ENCODE measurements at regions not wholly inside any gene's neighbourhood (a gene's known extent, or its start where the extent isn't known, plus 50 kb on each side); places are given as distances from the start of the nearest gene placed in this dataset.

DNA sequence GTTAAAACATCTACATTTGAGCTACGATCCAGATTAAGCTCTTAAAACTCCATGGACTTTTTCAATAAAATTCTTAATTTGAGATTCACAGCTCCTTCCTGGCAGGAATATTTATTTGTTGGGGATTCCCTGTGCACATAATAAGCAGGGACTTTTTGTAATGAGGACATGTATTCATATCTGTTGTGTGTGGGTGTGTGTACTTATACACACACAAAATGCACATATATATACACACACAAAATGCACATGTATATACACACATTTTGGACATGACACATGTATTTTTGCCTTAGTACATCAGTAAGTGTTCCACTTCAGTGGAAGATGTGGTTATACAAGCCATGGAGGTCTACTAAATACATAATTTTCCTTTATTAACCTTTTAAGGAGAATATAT is 1131.1 kb upstream of the CDH2 start:
- no peak for DNase-seq

- DNase-seq: no peak
Observed at GRCh38 chr18:29307231-29307630, 1130.3 kb upstream of the CDH2 start.

DNA sequence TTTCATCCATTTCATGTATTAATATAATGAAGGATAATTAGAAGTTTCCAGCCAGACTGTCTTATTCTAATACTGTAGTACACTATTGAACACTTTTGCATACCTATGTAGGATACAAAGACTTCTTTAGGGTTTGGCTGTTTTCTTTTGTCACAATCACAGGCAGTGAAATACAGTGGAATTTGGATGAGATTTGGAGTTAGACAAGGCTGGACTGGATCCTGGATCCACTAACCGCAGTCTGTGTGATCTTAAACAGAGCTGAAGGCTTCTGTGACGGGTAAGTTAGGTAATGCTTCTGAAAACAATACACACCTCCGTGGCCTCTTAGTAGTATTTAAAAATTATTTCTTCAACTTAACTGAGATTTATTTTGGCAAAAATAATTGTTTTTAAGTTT is 1128.6 kb upstream of the CDH2 start:
- DNase-seq: no peak

- DNase-seq: no peak
Observed at GRCh38 chr18:29301048-29301447, 1124.1 kb upstream of the CDH2 start.

GRCh38 chr18:29285471-29285870 is 1108.5 kb upstream of the CDH2 start:
- DNase-seq: no peak

- DNase-seq: no peak
Observed at GRCh38 chr18:29271501-29271900, 1094.6 kb upstream of the CDH2 start.

GRCh38 chr18:29259838-29260237 is 1082.9 kb upstream of the CDH2 start:
- no peak for DNase-seq

GRCh38 chr18:29254123-29254522 is 1077.2 kb upstream of the CDH2 start:
- DNase-seq: no peak

DNA sequence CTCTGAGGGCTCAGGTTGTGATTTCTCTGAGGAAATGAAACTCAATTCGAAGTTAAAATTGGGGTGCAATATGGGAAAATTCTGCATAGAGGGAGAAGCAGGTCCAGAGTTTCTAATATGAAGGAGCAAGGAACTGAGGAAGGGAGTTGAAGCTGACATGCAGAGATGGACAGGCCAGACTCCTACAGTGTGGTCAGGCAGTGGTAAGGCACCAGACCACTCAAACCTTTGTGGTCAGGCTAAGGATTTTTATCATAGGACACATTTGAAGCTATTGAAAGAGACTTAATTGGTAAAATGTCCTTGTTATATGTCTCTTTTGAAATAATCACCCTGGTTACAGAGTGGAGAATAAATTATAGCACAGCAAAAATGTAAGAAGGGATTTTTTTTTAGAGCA is 1074.8 kb upstream of the CDH2 start:
- no peak for DNase-seq

DNA sequence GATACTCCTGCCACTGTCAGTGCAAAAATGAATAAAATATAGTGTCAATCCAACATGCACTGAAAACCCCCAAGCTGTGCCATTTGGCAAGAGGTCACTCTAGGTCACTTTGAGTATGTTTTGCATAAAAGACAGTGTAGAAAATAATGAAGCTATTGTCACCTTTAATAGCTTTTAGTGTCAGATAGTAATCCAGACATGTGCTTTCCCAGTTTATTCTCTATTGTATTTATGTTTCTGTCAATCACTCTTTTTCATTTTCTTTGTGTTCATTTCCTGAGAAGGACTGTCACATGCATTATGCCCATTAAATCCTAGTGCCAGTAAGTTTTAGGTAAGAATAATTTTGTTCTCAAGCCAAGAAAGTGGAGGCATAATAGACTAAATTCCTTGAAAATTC is 1073.9 kb upstream of the CDH2 start:
- DNase-seq: no peak

DNA sequence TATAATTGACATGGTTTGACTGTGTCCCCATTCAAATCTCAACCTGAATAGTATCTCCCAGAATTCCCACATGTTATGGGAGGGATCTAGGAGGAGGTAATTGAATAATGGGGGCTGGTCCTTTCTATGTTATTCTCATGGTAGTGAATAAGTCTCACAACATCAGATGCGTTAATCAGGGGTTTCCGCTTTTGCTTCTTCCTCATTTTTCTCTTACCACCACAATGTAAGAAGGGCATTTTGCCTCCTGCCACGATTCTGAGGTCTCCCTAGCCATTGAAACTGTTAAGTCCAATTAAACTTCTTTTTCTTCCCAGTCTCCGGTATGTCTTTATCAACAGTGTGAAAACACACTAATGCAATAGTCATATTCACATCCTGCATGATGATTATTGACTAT is 1073.3 kb upstream of the CDH2 start:
- DNase-seq: no peak

GRCh38 chr18:29248805-29249204 is 1071.9 kb upstream of the CDH2 start:
- DNase-seq: no peak

- DNase-seq: no peak
Observed at GRCh38 chr18:29241199-29241598, 1064.3 kb upstream of the CDH2 start.

GRCh38 chr18:29234751-29235150 is 1057.8 kb upstream of the CDH2 start:
- DNase-seq: no peak

- DNase-seq: no peak
Observed at GRCh38 chr18:29226213-29226612, 1049.3 kb upstream of the CDH2 start.

- no peak for DNase-seq
Observed at GRCh38 chr18:29225351-29225750, 1048.4 kb upstream of the CDH2 start.

DNA sequence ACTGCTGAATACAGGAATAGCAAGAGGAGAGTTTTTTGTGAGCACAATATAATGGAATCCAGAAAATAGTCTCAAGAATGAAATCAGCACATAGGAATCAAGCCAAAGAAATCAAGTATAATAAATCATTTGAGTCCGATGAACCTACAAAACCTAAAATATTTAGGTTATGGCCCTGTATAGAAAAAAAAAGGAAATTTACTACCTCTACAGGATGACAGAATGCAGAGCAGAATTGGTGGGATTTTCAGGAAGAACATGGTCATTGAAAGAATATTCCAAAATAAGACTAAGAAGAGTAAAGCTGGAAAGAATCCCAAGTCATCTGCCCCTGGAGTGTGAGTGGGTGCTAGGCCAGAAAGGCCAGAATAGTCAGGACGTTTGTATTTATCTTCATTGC is 1041.2 kb upstream of the CDH2 start:
- DNase-seq: no peak

DNA sequence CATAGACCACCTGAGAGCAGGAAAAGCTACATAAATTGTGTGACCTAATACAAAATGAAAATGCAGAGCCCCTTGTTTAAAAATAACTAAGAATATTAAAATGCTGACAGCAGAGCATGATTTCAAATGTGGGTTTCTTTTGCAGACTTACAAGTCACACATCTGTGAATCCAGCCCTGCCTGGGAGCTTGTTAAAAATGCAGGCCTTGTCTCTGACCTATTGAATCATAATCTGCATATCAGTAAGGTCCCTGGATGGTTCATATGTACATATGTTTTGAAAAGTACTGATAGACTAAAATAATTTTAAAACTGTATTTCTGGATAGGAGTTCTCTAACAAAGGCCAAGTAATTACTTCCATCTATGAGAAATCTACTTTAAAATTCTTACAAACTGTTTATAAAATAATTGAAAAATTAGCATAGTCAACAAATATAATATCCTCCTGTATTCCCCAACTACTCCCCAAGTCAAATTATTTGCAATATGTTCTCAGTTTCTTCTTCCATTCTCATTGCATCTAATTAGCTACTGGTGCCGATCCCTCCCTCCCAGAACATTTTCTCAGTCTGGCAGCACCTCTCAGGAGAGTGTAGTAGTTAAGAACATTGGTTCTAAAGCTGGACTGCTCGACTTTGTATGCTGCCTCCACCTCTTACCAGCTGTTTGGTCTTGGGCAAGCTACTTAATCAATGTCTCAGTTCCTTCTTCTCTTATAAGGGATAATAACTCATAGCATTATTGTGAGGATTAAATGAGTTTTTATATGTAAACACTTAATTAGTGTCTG is 1040.4 kb upstream of the CDH2 start:
- no peak for DNase-seq

- no peak for DNase-seq
Observed at GRCh38 chr18:29198834-29199233, 1021.9 kb upstream of the CDH2 start.

- no peak for DNase-seq
Observed at GRCh38 chr18:29196307-29196706, 1019.4 kb upstream of the CDH2 start.

DNA sequence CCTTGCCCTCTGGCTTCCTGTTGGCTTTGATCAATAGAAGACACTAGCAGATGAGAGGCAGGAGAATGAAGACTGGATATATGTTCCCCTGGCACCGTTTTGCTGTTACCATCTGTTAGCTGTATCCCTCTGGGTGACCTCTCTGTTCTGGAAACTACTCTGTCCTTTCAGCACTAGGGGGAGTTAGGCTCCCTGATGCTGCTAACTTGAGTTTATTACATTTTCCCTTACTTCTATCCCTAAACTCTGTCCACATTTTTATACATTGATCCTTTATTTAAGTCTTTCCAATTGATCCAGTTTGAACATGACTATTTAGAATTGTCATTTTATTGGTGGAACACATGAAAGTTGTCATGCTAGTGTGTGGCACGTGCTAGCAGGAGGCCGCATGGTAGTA is 1014.3 kb upstream of the CDH2 start:
- DNase-seq: no peak

DNA sequence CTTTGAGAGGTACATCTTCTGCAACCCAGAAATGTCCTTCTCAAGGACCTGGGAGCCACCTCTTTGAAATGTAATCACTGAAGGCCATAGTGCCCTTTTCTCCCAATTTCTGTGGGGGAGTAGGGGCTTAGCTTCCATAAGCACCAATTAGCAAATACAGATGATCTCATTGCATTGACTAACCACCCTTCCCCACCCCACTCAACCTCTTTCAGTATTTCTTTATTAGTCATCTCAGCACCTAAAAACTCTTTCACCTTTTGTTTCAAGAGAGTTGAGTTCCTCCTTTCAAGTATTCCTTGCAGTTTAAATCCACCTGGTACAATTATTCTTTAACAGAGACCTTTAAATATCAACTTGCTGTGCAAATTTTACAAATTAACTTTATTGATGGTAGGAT is 1011.8 kb upstream of the CDH2 start:
- DNase-seq: no peak

DNA sequence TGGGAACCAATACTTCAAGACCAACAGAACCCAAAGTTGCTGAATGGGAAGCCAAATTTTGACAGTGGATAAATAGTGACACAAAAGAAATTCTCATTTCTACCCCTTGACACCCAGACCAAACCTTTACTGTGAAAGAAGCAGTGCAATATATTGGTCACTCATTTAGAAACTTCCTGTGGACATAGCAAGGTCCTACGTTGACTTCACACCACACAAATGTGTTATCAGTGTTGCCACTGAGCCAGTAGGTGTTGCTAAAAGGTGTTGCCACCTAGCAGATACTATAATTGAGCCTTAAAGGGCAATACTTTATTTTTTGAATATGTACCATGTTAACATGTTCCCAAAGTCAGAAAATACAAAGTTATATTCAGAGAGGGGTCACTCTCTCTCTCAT is 1008.9 kb upstream of the CDH2 start:
- DNase-seq: no peak

DNA sequence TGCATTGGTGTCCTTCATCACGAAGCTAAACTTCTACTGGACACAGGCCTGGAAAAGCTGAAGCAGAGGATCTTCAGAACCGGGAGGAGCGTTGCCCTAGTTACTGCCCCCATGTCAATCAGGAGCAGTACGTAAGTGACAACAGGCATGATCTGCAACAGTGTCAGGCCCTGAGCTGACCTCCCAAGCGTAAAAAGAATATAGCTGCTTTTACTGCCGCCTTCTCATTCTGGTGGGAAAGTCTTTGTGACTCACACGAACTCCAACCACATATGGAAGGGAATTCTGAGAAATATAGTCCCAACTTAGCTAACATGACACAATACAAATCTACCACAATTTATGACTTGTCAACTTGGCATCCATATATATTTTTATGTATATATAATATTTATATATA is 1007.7 kb upstream of the CDH2 start:
- no peak for DNase-seq

GRCh38 chr18:29181151-29181901 is 1004.4 kb upstream of the CDH2 start:
- DNase-seq: no peak
